GM18861 (cell line): ENCODE measurements at regions not wholly inside any gene's neighbourhood (a gene's known extent, or its start where the extent isn't known, plus 50 kb on each side); places are given as distances from the start of the nearest gene placed in this dataset.
"Not testable (repeated sequence)": the region's sequence is repeated elsewhere in the genome, so short reads cannot be mapped to it uniquely, and the experiment has no call there.

Source experiments
- ATAC-seq: cut with Tn5 transposase; IDR thresholded peaks from one replicate; pipeline ENCODE4 v1.9.1; 2021; ENCODE audit not compliant: unreplicated experiment

DNA sequence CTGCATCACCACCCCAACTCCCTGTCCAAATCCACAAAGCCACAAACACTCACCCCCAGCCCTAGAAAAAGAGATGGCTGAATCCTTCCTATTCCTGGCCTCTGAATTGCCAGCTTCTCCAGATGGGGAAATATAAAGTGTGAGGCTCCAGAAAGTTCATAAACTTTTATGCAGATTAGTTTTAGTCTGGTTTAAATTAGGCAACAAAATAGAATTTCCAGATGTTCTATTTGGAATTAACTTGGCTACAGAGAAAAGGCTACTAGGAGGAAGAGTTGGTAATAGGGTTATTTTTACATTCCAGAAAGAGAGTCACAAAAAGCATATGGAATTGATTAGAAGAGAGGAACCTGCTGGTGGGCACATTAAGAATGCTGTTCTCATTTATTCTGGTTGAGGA is 56.0 kb downstream of the EN1 start:
- ATAC-seq = no peak

GRCh38 chr2:118786746-118787145 is 60.7 kb downstream of the EN1 start:
- no peak for ATAC-seq

DNA sequence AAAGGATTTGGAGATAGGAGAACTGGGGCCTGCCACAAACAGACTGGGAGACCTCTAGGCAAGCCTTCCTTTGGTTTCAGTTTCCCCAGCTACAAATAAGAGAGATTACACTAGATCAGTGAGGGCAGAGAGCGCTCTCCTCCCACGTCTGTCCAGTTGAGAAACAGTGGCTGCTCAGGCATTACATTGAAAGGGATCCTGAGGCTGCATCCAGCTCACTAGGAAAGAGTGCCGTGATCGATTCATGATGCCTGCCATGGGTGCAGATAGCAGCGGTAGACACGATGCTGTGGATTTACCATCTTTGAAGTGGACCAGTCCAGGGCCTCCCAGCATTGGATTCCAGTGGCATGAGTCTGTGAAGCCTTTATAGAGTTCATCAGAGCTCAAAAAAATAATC is 62.6 kb downstream of the EN1 start:
- no peak for ATAC-seq

DNA sequence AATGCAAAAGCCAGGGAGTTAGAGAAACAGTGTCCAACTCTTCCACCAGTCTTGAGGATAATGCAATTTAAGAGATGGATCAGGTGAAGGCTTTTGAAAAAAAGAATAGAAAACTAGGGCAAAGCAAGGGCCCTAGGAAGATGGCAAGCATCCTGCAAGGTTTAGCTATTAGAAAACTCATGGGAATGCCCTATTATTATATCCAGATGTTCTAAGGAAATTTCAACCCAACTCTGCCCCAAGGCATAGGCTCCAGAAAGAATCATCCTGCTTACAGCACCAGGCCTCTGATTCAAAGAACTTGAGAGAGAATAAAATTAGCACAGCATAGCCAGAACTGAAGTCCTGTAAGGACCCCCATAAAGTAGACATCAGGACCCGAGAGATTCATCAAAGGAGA is 68.1 kb downstream of the EN1 start:
- ATAC-seq = no peak

GRCh38 chr2:118774458-118775133 is 72.9 kb downstream of the EN1 start:
- no peak for ATAC-seq

DNA sequence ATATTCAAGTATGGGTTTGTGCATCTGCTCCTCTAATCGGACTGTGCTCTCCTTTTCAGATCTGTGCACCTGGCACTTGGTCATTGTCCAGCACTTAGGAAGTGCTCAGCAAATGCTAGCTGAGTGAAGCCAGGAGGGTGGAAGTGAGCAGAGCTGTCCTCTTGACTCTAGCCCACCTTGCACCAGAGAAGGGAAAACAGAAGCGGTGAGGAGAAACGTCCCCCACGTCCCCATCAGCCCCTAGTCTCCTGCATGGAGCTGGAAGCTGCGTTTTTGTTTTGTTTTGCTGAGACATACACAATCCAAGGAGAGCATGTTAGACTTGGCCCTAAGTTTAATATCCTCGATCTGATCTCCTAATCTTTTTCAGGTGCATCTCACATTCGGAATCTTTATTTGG is 73.6 kb downstream of the EN1 start:
- ATAC-seq = no peak

GRCh38 chr2:118772487-118773200 is 74.8 kb downstream of the EN1 start:
- ATAC-seq = no peak

- no peak for ATAC-seq
Observed at GRCh38 chr2:118769707-118770400, 77.6 kb downstream of the EN1 start.

DNA sequence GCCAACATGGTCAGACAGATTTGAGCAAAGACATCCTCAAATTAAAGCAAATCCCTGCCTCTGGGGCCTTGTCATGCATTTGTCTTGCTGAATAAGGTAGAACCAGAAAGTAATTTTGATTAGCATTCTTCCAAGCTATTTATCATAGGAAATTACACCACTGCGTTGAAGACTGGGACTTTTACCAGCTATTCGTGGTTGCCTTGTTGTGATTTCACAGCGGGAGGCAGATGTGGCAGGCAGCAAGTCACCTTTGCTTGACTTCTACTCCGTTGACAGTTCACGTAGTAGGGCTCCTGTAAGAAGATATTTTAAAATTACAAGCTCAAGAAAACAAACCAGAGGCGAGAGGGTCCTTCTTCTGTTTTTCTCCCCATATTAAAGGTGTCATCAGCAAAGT is 80.6 kb downstream of the EN1 start:
- no peak for ATAC-seq

DNA sequence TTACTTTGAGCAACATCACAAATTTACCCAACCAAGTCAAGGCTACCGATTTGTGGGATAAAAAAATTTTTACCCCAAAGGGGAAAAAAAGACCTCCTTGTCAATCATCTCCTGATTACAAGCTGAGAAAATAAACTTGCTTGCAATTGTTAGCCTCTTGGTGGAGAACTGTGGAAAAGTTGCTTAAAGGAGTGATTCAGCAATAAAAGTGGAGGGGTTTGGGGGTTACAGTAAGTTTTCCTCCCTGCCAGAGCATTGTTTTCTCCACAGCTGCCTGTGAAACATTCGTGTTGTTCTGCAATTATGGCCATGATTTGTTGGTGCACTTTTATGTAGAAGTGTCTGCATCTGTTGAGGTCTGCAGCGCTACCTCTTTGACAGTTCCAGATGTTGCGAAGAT is 82.6 kb downstream of the EN1 start:
- ATAC-seq = no peak

DNA sequence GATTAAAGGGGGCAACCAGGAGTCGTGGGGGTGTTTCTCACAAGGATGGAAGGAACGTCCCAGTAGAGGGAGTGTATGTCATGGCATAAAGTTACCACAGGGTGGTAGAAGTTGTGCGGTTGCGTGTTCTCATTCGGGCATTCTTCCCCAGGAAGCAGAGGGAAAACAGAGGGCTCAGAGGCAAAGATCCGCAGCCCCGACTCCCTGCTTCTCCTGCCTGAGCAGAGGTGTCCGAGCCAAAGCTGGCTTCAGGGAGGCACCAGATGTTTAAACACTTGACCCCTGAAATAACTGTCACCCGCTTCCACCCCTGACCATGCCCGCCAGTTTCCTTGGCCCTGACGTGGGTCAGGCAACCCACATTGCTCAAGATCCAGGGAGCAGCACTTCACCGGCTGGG is 83.7 kb downstream of the EN1 start:
- no peak for ATAC-seq

DNA sequence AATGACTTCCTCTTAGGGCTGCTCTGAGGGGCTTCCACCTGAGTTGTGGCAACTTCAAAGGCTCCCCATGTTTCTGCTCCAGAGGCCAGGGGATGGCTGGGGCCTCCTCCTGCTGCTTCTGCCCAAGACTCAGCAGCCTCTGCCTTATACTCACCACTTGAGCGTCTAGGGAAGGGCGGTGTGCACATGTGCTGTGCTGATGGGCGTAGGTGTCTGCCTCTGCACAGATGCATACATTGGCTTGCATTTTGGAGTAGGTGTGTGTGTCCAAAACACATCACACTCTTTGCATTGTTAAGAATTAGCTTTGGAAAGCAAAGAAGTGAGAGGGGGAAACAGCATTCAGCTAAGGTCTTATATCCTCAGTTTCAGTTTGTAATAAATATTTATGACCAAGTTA is 85.2 kb downstream of the EN1 start:
- ATAC-seq = no peak

GRCh38 chr2:118761771-118762170 is 85.7 kb downstream of the EN1 start:
- ATAC-seq = no peak

DNA sequence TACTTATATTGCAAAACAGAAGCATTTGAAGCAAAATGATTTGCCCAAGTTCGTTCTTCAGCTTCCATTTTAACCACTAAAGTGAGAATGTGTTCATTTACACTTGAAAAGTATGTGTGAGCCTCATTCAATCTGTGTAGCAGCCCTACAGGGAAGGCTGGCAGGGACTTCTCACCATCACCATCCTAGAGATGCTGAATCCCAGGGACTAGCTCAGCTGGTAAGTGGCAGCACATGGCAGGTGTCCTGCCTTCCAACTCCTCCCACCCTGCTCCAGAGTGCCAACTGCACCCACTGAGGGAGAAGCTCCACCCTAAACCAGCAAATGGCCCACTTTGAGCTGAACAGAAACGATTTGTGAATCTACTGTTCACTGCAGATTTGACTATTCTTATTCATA is 91.5 kb downstream of the EN1 start:
- ATAC-seq = no peak

DNA sequence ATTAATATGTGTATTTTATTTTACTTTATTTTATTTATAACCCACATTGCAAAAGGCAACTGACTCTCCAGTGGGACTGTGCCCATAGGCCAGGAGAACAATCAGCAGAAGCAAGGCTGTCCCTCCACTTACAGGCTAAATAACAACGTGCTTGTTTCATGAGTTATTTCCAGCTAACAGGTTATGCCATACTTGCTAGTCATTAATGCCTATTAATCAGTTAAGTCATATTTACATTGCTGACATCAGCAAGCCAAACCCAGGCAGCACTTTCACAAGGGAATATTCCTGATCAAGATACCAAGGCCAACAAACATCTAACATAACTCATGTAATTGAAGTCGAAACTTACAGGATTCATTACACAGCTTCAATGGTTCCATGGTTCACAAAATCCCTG is 92.1 kb downstream of the EN1 start:
- ATAC-seq = no peak

GRCh38 chr2:118752762-118753429 is 94.6 kb downstream of the EN1 start:
- no peak for ATAC-seq

GRCh38 chr2:118750959-118751565 is 96.4 kb downstream of the EN1 start:
- ATAC-seq = no peak

GRCh38 chr2:118748245-118748885 is 99.1 kb downstream of the EN1 start:
- ATAC-seq = no peak

- ATAC-seq = no peak
Observed at GRCh38 chr2:118747637-118748036, 99.8 kb downstream of the EN1 start.

DNA sequence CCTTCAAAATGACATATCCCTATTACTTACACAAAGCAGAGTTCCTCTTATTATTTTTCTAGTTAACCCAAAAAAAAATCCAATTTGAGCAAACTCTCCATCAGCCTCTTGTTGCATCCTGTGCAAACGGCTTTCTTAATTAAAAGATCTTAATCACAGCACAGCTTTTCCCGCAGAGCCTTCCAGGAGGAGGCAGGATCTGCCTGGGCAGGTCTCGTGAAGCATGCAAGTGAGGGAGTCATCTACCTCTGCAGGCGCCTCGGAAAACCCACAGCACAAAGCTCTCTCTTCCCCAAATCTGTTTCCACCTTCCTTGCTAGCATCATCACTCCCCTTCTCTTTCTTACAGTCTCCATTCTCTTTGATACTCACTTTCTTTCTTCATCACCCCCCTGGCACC is 100.4 kb downstream of the EN1 start:
- no peak for ATAC-seq

- ATAC-seq = not testable (repeated sequence)
Observed at GRCh38 chr2:118744682-118745181, 102.7 kb downstream of the EN1 start.
